ENCODE measurements at regions not wholly inside any gene's neighbourhood (a gene's known extent, or its start where the extent isn't known, plus 50 kb on each side); places are given as distances from the start of the nearest gene placed in this dataset.
"Not testable (repeated sequence)": the region's sequence is repeated elsewhere in the genome, so short reads cannot be mapped to it uniquely, and the experiment has no call there.

DNA sequence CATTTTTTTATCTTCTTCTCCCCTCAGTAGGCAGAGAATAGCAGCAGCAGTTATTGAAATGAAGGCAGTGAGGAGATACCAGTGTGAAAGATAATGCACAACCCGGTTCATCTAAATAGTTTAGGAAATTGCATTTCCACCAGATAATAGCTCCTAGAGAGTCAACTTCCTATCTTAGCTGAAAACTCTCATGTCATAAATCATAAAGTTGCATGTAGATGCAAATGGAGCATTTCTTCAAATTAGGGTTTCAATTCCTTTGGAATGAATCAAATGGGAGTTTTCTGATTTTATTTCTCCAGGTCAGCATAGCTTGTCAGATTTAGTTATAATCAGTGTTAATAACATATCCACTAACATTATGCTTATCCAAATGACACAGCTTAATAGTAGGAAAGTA is 335.3 kb downstream of the CNTNAP4 start:
- DNase-seq = no peak

DNA sequence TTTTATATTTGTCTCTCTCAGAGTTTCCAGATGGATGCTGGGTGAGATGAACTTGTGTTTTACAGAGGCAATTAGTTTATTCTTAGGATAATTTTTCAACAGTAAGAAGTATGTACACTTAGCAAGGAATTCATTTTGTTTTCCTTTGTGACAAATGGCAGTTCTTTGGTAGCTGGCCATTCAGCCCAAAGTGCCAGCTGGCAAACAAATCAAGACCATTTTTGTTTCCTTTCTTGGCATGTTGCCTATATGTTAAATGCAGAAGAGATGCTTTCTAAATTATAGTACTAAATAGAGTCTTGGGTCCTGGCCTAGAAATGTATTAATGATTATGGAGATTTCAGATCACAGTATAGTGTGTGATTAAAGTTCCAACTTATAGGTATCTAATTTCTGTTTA is 337.1 kb downstream of the CNTNAP4 start:
- DNase-seq = peak in 1 of 2 experiments; percentile 3

DNA sequence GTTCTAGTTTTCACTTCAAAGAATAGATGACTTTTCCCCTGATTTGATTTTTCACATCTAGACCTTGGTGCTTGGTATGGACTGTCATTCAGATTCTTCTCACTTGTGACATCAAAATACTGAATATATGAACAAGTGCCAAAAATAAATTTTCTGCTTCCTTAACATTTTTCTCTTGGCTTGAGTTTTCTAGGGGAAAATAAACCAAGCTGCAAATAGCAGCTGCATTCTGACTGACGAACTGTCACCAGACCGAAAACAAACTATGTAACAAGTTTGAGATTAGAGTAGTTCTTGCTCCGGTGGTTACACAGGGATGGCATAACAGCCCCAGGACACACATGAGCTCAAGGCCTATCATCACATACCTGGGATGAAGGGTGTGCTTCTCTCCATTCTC is 345.7 kb downstream of the CNTNAP4 start:
- DNase-seq = no peak

DNA sequence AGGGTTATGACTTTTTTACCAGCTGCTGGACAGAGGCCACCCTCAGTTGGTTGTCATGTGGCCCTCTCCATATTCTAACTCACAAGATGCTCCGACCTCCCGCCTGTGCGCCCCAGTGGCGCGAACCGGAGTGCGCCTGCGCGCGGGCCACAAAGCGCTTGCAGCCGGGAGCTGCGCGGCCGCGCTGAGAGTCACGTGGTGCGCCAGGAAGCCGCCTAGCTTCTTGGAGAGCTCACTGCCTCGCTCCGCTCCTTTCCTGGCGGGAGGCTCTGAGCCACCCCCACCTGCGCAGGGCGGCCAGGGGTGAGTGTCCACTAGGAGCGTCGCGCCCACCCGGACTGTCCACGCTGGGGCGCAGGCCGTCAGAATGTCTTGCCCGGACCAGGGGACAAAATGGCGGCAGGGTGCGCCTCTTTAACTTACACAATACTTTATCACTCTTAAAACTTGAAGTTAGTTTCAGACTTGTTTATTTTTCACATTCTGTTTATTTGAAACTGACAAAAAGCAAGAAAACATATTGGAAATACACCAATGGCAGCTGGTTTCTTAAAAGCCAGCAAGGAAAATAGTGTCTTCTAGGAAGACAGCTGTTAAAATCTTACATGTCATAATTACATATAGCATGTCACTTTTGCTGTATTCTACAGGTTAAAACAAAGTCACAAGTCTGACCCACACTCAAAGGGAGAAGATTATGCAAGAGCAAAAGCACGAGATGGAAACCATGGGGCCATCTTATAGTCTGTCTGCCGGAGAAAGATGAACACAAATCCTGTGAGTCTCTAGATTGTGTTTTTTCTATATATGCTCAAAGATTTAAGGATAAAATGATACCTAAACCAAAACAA is 357.9 kb downstream of the CNTNAP4 start:
- DNase-seq = no peak

DNA sequence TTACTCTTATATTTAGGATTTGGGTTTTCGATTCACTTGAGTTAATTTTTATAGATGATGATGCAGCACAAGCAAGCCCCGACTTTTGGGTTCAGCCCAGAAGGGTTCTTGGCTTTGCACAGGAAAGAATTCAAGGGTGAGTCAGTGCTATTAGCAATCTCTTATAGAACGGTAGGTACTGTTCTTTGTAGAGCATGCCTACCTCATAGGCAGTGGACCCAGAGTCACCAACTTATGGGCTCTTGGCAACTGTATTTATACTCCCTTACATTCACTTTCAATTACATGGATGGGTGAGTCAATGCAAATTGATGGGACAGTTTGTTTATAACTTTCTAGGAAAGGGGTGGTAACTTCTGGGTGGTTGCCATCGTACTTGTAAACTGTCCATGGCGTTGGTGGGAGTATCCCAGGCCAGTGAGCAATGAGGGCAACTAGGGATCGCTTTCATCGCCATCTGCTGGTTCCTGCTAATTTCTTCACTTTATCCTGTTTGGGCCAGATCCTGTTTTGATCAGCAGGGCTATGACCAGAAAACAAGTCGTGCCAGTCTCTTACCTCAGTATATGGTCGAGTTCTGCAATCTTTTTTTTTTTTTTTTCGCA is 362.6 kb downstream of the CNTNAP4 start:
- peak; percentile 55 to 64 for DNase-seq

DNA sequence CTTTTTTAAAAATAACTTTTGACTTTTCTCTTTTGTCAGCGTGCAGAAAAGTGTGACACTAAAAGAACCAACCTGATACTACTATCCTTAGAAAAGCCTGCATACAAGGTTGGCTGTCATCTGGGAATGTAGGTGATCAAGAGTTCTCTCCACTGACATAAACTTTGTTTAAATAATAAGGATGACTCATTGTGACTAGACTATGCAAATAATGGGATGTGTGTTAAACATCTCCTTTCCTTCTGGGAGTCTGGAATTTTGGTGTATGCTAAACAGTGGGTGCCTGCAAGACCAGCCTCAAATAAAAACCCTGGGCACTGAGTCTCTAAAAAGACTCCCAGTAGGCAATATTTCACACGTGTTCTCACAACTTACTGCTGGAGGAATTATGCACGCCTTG is 373.4 kb downstream of the CNTNAP4 start:
- DNase-seq = peak; percentile 15 to 43

DNA sequence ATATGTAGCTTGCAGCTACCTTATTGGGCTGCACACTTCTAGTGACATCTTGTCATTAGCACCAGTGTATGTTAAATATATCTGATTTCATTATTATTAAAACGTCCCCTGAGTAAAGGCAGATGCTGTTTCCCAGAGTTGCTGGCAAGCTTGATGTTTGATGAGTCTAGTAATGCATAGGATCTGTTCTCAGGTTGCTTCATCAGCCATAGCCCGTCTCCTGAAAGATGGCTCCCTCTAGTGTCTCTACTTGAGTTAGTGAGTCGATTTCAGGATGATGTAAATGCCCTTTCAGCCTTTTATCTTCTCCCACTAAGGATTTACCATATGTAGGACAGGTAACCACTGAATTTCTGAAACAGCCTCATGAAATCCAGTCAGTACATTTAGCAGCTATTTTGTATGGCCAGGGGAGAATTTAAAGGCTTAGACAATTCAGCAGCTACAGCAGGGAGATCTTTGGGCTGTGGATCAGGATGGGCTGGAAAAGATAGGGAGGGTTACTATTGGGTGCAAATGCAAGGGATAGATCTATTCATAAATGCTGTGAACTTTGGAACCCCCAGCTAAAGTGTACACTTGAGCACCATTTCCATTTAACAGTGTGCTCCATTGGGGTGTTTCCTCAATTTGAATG is 376.3 kb downstream of the CNTNAP4 start:
- DNase-seq = peak; percentile 79 to 87

DNA sequence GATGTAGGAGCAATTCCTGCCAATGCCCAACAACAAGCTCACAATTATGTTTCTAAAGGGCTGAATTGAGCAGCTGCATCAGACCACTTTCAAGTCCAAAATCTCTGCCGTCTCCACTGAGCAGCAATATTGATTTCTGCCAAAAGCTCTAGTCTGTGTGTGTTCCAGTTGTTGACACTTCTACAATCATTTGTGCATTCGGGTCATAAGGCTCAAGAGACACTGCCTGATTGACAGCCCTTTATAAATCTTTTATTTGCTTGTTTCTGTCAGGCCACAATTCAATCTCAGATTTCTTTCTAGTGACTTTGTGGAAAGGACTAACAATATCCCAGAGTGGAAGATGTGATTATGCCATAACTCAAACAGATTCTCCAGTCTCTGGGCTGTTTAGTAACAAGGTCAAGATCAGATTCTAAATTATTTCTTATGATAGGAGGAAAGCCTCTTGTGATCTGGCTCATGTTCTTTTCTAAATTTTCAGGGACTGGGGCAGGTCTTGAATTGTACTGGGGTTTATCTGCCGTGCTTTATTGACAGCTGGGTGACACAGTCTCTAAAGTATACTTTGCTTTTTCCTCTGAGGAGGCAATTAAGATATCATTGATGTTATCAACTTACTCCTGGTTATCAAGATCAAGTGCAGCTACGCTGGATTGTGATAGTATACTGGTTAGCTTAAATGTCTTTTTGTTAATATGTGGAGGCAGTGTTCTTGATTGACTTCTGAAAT is 377.1 kb downstream of the CNTNAP4 start:
- DNase-seq = no peak

DNA sequence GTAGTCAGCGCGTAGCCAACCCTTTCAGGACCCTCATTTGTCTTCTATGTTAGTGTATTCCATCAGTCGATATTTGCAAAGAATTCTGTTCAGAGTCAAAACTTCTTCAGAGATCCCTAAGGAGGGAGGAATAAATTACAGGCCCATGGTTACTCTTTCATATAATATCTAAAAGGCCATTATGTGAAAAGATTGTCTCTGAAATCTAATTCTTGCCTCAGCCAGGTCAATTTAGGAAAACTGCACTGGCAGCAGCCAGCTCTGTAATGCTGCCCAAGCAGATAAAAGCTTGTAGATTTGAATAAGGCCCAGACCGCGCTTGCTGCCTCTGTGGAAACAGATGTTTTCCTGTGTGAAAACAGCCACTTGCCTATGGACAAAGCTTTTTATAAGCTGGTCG is 379.8 kb downstream of the CNTNAP4 start:
- DNase-seq = no peak

DNA sequence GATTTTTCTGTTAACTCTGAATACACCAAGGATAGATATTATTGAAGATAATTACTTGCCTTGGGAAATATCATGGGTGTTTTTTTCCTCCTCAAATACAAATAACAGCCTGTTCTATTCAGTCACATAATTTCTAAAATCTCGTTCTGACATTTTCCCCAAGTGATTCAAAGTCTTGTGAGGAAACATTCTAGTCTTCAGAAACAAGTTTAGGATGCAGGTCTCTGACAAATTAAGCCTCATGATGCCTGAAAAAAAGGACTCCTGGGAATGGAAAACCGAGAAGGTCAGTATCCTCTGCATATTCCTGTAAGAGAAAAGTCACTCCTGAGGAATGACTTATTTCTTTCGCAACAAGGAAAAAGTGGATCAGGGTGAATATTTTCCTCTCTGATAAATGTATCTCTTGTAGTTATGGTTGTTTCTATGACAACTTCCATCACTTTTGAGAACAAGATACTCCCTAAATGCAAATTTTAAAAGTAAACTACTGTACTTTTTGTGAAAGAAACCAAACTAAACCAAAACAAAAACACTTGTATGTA is 384.6 kb downstream of the CNTNAP4 start:
- no peak for DNase-seq

DNA sequence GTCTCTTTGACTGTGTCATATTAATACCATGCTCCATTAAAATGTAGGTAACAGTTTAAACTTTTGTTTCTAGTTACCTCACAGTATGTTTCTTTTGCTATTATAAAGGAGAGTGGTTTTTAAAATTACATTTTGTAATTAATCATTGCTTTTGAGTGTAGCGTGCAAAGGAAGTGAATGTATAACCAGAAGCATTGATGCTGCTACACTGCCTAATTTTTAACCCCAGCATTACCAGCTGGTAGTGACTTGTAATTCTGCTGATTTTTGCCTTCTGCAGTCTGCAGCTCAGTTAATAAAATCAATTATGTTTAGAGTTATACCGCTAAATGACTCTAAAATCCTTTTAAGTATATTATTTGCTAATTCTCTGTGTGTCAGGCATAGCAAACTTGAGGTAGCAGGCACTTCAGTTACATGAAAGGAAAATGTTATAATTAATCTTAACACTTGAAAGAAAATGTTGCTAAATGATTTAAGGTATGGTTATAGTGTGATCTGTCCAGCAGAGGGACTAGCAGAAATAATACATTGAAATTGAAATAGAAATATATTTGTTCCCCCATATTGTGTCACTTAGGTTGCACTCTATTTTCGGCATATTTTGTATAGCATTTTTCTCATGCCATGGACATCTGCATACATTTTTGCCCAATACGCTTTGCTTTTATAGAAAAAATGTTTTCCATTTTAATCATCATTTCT is 388.5 kb downstream of the CNTNAP4 start:
- no peak for DNase-seq

DNA sequence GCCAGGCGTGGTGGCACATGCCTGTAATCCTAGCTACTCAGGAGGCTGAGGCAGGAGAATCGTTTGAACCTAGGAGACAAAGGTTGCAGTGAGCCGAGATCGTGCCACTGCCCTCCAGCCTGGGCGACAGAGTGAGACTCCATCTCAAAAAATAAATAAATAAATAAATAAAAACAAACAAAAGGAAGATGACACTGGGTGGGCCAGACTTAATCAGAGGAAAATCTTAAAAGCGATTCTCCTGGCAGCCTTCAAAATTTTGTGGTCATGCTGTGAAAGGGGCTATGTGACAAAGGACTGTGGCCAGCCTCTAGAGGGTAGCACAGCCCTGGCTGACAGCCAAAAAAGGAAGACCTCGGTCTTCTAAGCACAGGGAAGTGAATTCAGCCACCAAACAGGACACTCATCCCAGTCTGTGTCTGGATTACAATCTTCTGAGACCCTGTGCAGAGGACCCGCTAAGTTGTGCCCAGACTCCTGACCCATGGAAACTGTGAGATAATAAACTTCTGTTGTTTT is 391.1 kb downstream of the CNTNAP4 start:
- peak; percentile 18 to 51 for DNase-seq

DNA sequence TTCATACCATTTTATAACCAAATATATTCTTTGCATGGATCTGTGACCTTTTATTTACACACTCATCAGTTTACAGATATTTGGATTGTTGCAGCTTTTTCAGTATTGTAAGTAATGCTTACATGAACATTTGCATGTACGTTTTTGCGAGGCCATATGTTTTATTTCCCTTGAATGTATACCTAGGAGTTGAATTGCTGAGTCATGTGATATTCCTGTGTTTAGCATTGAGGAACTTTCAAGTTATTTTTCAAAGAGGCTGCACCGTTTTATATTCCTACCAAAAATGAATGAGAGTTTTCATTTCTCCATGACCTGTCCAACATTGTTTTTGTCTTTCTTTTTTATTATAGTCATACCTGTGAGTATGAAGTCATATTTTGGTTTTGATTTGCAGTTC is 392.1 kb downstream of the CNTNAP4 start:
- no peak for DNase-seq

DNA sequence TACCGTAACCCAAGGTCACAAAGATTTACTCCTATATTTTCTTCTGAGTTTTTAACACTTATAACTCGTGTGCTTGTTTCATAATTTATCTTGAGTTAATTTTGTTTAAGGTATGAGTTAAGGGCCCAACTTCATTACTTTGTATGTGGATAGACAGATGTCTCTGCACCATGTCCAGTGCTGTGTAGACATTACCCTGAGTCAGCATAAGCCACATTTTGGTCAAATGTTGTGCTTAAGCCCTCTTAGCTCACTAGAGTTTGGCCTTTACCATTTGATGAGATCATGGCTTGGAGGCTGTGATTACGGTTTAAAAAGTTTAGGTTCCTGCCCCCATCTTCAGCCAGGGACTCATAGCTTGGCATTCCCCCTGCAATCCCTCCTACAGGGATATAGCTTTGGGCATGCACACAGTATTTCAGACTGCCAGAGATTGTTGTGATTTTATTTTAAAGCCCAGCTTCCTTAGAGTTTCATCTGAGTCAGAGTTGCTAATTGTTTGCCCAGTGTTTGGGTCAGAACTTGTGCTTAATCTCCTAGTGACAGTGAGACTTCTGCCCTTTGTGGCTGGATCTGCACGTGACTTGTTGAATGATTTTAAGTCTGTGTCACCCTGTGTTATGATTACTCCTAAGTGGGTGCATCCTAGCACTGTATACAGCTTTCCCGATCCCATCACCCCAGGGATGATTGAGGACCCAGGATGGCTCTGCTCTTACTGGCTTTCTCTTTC is 393.1 kb downstream of the CNTNAP4 start:
- no peak for DNase-seq

DNA sequence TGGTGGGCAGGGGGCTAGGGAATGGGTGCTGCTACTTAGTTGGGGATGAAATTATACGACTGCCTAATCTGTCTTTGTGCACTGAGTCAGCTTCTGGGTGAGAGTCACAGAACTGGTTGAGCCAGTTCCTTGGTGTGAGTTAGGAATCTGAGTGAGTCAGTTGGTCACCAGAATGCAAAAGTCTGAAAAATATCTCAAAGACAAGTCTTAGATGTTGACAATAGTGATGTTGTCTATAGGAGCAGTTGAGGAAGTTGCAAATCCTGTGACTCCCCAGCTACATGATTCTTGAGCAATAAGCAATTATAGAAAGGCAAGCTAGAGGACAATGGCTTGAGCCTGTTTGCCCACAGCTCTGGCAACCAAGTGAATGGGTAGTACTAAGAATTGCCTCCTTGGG is 399.2 kb downstream of the CNTNAP4 start:
- no peak for DNase-seq

DNA sequence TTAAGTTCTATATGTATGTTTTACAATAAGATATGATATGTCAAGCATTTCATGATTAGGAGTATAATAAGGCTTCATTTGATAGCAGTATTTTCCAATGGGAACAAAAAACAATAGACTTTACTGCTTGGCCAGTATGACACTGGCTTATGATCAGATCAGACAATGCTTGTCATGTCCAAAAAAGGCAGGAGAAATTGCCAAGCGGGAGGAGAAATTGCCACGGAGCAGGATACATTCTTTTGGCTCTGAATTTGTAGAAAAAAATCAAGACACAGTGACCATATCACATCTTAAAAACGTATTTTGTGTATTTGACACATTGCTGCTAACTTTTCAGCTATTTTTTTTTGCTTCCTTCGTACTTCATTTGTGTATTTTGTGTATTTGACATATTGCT is 404.1 kb downstream of the CNTNAP4 start:
- DNase-seq = no peak

DNA sequence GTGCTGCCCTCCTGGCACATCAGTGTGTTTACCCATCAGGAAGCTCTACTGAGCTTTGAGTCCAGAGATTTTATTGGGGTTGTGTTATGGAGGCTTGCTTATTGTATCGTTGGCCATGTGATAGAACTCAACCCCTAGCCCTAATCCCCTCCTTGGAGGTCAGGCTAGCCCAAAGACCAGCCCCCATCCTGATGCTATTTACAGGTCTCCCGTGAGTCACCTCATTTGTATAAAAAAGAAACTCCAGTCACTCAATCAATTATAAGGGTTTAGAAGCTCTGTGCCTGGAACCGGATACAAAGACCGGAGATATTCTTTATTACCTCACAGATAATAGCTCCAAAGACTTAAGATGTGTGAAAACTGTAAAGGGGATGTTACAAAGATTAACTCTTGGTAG is 405.9 kb downstream of the CNTNAP4 start:
- no peak for DNase-seq

DNA sequence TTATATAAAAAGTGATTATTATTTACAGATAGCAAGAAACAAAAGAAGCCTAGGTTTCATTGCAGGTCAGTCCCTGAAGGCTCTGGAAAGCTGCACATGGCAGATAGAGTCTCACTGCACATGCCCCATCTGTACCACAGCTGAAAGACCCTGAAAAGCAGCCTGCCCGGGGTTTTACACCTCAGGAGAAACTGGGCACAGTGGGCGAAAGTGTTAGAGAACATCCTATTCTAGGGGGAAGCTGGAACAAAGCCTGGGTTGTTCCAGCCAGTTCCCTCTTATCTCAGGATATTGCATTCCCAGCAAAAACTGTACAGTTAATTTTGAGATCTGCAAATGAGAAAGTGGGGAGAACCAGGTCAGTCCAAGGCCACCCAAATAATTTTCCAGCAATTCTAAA is 419.7 kb downstream of the CNTNAP4 start:
- DNase-seq = no peak

DNA sequence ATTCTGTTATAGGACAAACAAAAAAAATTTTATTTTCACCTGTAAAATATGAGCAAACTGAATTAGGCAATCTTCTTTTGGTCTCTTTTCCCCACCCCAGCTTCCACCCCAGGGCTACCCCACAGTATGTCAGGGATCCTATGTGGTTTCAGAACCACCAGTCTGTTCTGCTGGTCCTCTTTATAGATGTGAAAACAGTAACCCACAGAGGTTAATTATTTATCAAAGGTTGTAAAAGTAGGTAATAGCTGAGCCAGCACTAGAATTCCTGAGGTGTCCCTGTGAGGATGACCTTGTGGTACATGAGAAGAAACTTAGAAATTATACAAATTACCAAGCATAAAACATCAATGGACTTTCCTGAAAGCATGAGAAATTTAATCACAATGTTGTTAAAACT is 428.7 kb downstream of the CNTNAP4 start:
- DNase-seq = no peak

DNA sequence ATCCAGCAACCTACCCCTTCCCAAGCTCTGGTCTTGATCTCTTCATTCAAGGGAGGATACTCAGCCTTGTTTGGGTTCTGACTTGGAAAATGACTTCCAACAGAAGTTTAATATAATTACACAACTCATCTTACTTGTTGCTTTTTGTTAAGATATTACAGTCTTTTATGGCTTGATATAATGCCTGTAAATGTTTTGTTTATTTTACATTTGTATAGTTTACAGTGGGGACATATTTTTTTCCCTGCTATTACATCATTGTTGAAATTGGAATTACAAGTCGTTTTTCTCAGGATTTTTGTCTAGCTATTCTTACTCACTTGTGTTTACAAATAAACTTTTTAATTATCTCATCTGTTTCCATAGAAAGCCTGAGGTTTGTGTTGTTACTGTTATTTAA is 436.0 kb downstream of the CNTNAP4 start:
- no peak for DNase-seq

DNA sequence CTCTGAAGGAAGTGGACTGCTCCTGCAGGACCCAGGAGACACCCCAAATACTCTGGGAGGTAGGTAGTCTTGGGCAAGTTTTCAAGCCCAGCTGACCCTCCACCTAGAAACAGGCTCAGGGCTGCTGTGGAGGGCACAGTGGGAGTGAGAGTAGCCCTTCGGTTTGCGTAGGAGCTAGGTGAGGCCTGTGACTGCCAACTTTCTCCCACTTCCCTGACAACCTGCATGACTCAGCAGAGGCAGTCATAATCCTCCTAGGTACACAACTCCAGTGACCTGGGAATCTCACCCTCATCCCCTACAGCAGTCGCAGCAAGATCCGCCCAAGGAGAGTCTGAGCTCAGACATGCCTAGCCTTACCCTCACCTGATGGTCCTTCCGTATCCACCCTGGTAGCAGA is 439.1 kb downstream of the CNTNAP4 start:
- not testable (repeated sequence) for DNase-seq

DNA sequence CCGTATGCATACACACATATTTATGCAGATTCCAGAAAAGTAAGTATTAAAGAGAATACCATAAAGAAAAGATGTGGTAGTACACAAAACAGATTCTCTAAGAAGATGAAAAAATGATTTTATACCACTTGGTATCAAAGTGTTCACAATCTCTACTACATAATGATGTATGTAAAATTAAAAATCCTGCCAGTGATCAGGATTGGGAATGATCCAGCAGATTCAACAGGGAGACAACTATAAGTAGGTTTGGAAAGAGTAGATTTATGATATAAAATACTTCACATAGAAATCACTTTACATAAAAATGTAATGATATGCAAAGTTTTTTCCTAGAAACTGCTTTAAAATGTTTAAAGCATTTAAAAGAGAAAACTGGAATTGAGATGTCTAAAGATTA is 447.0 kb downstream of the CNTNAP4 start:
- no peak for DNase-seq
